HEK293 (cell line): ENCODE measurements at regions not wholly inside any gene's neighbourhood (a gene's known extent, or its start where the extent isn't known, plus 50 kb on each side); places are given as distances from the start of the nearest gene placed in this dataset.

Experiments
- CTCF ChIA-PET: fragments of 350-600 bp; formaldehyde crosslinking; extraction: SDS; loops from one replicate; lab custom pipeline; 2021; ENCODE audit warnings: antibody characterized with exemption; lab: Yijun Ruan, JAX
- POLR2A ChIA-PET: fragments of 300-600 bp; formaldehyde crosslinking; extraction: SDS; loops from one replicate; lab custom pipeline; 2020; ENCODE audit warnings: antibody characterized with exemption, inconsistent platforms; lab: Yijun Ruan, JAX
- H3K27ac ChIP-seq: fragments of 200-500 bp; sonication (Bioruptor generic); 2 replicates; pipeline ENCODE4 v1.5.1; 2014; ENCODE audit warnings: low read depth, low read length, control low read depth, inconsistent platforms; ENCODE audit errors: extremely low read depth
- H3K36me3 ChIP-seq, 2 experiments: fragments of 200-500 bp in 1 of 2; sonication (Bioruptor generic) in 1 of 2; 1 replicate in 1 of 2; 2 replicates in 1 of 2; pipeline ENCODE4 v1.5.1; 2014 to 2017; ENCODE audit warnings: inconsistent platforms in 2 of 2, low read length in 2 of 2; ENCODE audit not compliant: control insufficient read depth in 2 of 2, insufficient read depth in 1 of 2
- H3K4me1 ChIP-seq: fragments of 200-500 bp; sonication (Bioruptor generic); 2 replicates; pipeline ENCODE4 v1.5.1; 2014; ENCODE audit warnings: mild to moderate bottlenecking, low read length, inconsistent platforms; ENCODE audit not compliant: control insufficient read depth, insufficient read depth
- H3K4me3 ChIP-seq: 2 replicates; pipeline ENCODE4 v1.5.1; 2011; ENCODE audit warnings: low read depth, mild to moderate bottlenecking, control low read depth, low read length, moderate library complexity
- H3K9me3 ChIP-seq: fragments of 200-500 bp; sonication (Bioruptor generic); 2 replicates; pipeline ENCODE4 v1.5.1; 2014; ENCODE audit warnings: low read depth, low read length, inconsistent platforms; ENCODE audit not compliant: control insufficient read depth, insufficient read depth
- HOXC10 ChIP-seq: sonication (generic); formaldehyde crosslinking; IDR thresholded peaks from 2 replicates; pipeline ENCODE4 v1.8.1; 2023; ENCODE audit warnings: mild to moderate bottlenecking, missing genetic modification reagents
- KLF16 ChIP-seq: fragments of 450-650 bp; formaldehyde crosslinking; IDR thresholded peaks from 2 replicates; pipeline ENCODE4 v1.5.1; 2017; ENCODE audit warnings: missing biosample characterization, missing genetic modification characterization
- MZF1 ChIP-seq: fragments of 450-650 bp; formaldehyde crosslinking; IDR thresholded peaks from 2 replicates; pipeline ENCODE4 v1.5.1; 2017; ENCODE audit warnings: missing biosample characterization, missing genetic modification characterization, borderline replicate concordance
- SCRT2 ChIP-seq: fragments of 450-650 bp; formaldehyde crosslinking; IDR thresholded peaks from 2 replicates; pipeline ENCODE4 v1.5.1; 2016; ENCODE audit warnings: missing biosample characterization, missing genetic modification characterization
- YY2 ChIP-seq: fragments of 450-650 bp; formaldehyde crosslinking; IDR thresholded peaks from 2 replicates; pipeline ENCODE4 v1.5.1; 2016; ENCODE audit warnings: missing biosample characterization, missing genetic modification characterization
- ZBTB10 ChIP-seq: fragments of 450-650 bp; formaldehyde crosslinking; IDR thresholded peaks from 2 replicates; pipeline ENCODE4 v1.5.1; 2016; ENCODE audit warnings: missing biosample characterization, missing genetic modification characterization
- ZFP69B ChIP-seq: fragments of 450-650 bp; formaldehyde crosslinking; IDR thresholded peaks from 2 replicates; pipeline ENCODE4 v1.5.1; 2016; ENCODE audit warnings: missing biosample characterization, missing genetic modification characterization
- ZNF112 ChIP-seq: fragments of 450-650 bp; formaldehyde crosslinking; IDR thresholded peaks from 2 replicates; pipeline ENCODE4 v1.5.0; 2017; ENCODE audit warnings: missing biosample characterization, missing genetic modification characterization
- ZNF174 ChIP-seq: fragments of 450-650 bp; formaldehyde crosslinking; IDR thresholded peaks from 2 replicates; pipeline ENCODE4 v1.5.0; 2017; ENCODE audit warnings: missing biosample characterization, mild to moderate bottlenecking, missing genetic modification characterization
- ZNF248 ChIP-seq: fragments of 450-650 bp; formaldehyde crosslinking; IDR thresholded peaks from 2 replicates; pipeline ENCODE4 v1.5.1; 2017; ENCODE audit warnings: missing biosample characterization, missing genetic modification characterization
- ZNF341 ChIP-seq: fragments of 450-650 bp; formaldehyde crosslinking; IDR thresholded peaks from 2 replicates; pipeline ENCODE4; 2016; ENCODE audit warnings: low read depth, missing biosample characterization, missing genetic modification characterization
- ZNF416 ChIP-seq: fragments of 450-650 bp; formaldehyde crosslinking; IDR thresholded peaks from 2 replicates; pipeline ENCODE4 v1.5.1; 2016; ENCODE audit warnings: missing biosample characterization, missing genetic modification characterization
- ZNF514 ChIP-seq: fragments of 450-650 bp; formaldehyde crosslinking; IDR thresholded peaks from 2 replicates; pipeline ENCODE4 v1.5.1; 2016; ENCODE audit warnings: missing biosample characterization, missing genetic modification characterization
- ZNF558 ChIP-seq: fragments of 450-650 bp; formaldehyde crosslinking; IDR thresholded peaks from 2 replicates; pipeline ENCODE4 v1.5.1; 2016; ENCODE audit warnings: missing biosample characterization, missing genetic modification characterization
- ZNF600 ChIP-seq: fragments of 450-650 bp; formaldehyde crosslinking; IDR thresholded peaks from 2 replicates; pipeline ENCODE4 v1.5.1; 2016; ENCODE audit warnings: missing biosample characterization, missing genetic modification characterization
- ZNF624 ChIP-seq: fragments of 450-650 bp; formaldehyde crosslinking; IDR thresholded peaks from 2 replicates; pipeline ENCODE4 v1.5.1; 2017; ENCODE audit warnings: missing biosample characterization, missing genetic modification characterization
- ZNF704 ChIP-seq: fragments of 450-650 bp; formaldehyde crosslinking; IDR thresholded peaks from 2 replicates; pipeline ENCODE4 v1.5.1; 2016; ENCODE audit warnings: missing biosample characterization, missing genetic modification characterization
- ZNF768 ChIP-seq: fragments of 450-650 bp; formaldehyde crosslinking; IDR thresholded peaks from 2 replicates; pipeline ENCODE4 v1.5.1; 2018; ENCODE audit warnings: missing biosample characterization, mild to moderate bottlenecking, missing genetic modification characterization
- TF ChIP-seq, protein P1 (sequence below): fragments of 450-650 bp; formaldehyde crosslinking; IDR thresholded peaks from 2 replicates; pipeline ENCODE4 v1.5.1; 2016; ENCODE audit warnings: missing biosample characterization, missing genetic modification characterization, low read depth
- TF ChIP-seq, protein P2 (sequence below): fragments of 450-650 bp; formaldehyde crosslinking; IDR thresholded peaks from 2 replicates; pipeline ENCODE4 v1.5.1; 2016; ENCODE audit warnings: missing biosample characterization, missing genetic modification characterization, borderline replicate concordance

- TF ChIP-seq ZBTB10 = no peak
- no peak for TF ChIP-seq ZNF704 (tag by site-specific recombination)
- TF ChIP-seq ZNF416 (tag by site-specific recombination) = no peak
- TF ChIP-seq ZNF600 (tag by site-specific recombination) = no peak
- Histone ChIP-seq H3K4me3 (no peak overlapping the region), H3K4me1 (no peaks in the 10 kb centered on the region), H3K9me3 (no peaks in the 10 kb centered on the region), H3K27ac (no peak overlapping the region), H3K36me3 (no peaks in the 10 kb centered on the region)
- ChIA-PET CTCF (no interaction called here), POLR2A (no interaction called here)
Measured at GRCh38 chr1:30516485-30516858, 206.9 kb downstream of the MATN1 start.

DNA sequence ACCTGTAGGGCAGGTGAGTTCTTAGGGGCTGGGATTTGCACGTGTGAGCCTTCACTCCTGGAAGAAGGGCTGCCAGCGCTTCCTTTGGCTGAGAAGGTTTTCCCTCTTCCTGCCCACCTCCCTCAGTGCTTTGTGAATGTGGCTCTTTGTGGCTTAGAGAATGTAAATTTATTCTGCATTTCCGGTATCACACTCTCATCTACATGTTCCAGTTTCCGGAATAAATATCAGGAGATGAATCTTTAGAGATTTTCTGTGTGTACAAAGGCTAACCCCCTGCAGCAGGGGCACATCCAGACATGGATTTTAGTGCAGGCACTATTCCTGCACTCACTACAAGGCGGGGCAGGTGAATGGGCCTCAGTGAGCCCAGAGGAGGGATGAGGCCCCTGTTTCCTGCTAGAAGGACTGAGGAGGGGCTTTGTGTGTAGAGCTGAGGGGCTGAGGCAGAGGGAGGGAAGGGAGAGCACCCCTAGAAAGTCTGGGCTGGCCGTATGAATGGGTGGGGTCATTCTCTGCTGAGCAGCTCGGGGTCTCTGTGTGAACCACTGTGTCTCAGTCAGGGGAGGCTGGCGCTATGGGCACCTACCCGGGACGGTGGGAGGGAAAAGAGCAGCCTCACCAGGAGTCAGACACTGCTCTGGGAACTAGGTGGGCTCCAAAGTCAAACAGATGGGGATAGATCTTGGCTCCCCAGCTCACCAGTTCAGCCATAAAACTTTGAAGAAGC is 207.5 kb downstream of the MATN1 start:
- TF ChIP-seq HOXC10 (no peak), ZNF112 (tag by site-specific recombination) (no peak), ZNF341 (tag by site-specific recombination) (no peak), SCRT2 (tag by site-specific recombination) (no peak), ZNF514 (tag by site-specific recombination) (no peak)
- TF ChIP-seq, protein P1, sequence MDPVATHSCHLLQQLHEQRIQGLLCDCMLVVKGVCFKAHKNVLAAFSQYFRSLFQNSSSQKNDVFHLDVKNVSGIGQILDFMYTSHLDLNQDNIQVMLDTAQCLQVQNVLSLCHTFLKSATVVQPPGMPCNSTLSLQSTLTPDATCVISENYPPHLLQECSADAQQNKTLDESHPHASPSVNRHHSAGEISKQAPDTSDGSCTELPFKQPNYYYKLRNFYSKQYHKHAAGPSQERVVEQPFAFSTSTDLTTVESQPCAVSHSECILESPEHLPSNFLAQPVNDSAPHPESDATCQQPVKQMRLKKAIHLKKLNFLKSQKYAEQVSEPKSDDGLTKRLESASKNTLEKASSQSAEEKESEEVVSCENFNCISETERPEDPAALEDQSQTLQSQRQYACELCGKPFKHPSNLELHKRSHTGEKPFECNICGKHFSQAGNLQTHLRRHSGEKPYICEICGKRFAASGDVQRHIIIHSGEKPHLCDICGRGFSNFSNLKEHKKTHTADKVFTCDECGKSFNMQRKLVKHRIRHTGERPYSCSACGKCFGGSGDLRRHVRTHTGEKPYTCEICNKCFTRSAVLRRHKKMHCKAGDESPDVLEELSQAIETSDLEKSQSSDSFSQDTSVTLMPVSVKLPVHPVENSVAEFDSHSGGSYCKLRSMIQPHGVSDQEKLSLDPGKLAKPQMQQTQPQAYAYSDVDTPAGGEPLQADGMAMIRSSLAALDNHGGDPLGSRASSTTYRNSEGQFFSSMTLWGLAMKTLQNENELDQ (tag by site-specific recombination) = no peak
- H3K4me3 ChIP-seq = no peak overlapping the region
- H3K36me3 ChIP-seq = no peaks in the 10 kb centered on the region
- no peak overlapping the region for H3K27ac ChIP-seq
- POLR2A ChIA-PET = no interaction called here
- H3K4me1 ChIP-seq = no peaks in the 10 kb centered on the region
- H3K9me3 ChIP-seq = no peaks in the 10 kb centered on the region
- CTCF ChIA-PET = no interaction called here

DNA sequence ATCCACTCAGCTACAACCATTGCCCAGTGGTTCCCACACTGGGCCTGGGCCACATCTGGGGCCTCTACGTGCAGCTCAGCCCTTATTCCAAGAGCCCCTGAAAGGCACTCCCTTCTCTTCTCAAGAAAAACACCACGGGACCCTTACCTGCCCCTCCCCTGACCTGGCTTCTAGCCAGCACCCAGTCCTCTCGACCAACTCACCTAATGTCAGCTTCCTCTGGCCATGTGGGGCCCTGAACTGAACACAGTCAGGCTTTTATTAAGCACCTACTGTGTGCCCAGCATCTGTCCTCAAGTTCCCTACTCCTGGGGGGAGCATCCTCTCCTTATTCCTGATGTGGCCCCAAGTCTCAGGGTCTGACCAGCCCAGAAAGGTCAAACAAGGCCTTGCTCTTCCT is 208.4 kb downstream of the MATN1 start:
- no peaks in the 10 kb centered on the region for H3K36me3 ChIP-seq
- no peak overlapping the region for H3K4me3 ChIP-seq
- TF ChIP-seq ZNF248 (no peak), ZNF558 (tag by site-specific recombination) (no peak), ZNF416 (tag by site-specific recombination) (no peak), KLF16 (tag by site-specific recombination) (no peak), ZFP69B (no peak), ZNF174 (tag by site-specific recombination) (no peak), YY2 (tag by site-specific recombination) (no peak), ZNF624 (tag by site-specific recombination) (no peak), MZF1 (tag by site-specific recombination) (no peak), ZNF768 (tag by site-specific recombination) (no peak), SCRT2 (tag by site-specific recombination) (no peak)
- TF ChIP-seq, protein P2, sequence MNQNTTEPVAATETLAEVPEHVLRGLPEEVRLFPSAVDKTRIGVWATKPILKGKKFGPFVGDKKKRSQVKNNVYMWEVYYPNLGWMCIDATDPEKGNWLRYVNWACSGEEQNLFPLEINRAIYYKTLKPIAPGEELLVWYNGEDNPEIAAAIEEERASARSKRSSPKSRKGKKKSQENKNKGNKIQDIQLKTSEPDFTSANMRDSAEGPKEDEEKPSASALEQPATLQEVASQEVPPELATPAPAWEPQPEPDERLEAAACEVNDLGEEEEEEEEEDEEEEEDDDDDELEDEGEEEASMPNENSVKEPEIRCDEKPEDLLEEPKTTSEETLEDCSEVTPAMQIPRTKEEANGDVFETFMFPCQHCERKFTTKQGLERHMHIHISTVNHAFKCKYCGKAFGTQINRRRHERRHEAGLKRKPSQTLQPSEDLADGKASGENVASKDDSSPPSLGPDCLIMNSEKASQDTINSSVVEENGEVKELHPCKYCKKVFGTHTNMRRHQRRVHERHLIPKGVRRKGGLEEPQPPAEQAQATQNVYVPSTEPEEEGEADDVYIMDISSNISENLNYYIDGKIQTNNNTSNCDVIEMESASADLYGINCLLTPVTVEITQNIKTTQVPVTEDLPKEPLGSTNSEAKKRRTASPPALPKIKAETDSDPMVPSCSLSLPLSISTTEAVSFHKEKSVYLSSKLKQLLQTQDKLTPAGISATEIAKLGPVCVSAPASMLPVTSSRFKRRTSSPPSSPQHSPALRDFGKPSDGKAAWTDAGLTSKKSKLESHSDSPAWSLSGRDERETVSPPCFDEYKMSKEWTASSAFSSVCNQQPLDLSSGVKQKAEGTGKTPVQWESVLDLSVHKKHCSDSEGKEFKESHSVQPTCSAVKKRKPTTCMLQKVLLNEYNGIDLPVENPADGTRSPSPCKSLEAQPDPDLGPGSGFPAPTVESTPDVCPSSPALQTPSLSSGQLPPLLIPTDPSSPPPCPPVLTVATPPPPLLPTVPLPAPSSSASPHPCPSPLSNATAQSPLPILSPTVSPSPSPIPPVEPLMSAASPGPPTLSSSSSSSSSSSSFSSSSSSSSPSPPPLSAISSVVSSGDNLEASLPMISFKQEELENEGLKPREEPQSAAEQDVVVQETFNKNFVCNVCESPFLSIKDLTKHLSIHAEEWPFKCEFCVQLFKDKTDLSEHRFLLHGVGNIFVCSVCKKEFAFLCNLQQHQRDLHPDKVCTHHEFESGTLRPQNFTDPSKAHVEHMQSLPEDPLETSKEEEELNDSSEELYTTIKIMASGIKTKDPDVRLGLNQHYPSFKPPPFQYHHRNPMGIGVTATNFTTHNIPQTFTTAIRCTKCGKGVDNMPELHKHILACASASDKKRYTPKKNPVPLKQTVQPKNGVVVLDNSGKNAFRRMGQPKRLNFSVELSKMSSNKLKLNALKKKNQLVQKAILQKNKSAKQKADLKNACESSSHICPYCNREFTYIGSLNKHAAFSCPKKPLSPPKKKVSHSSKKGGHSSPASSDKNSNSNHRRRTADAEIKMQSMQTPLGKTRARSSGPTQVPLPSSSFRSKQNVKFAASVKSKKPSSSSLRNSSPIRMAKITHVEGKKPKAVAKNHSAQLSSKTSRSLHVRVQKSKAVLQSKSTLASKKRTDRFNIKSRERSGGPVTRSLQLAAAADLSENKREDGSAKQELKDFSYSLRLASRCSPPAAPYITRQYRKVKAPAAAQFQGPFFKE (tag by site-specific recombination) = no peak
- H3K4me1 ChIP-seq = no peaks in the 10 kb centered on the region
- ChIA-PET CTCF (no interaction called here), POLR2A (no interaction called here)
- no peak overlapping the region for H3K27ac ChIP-seq
- H3K9me3 ChIP-seq = no peaks in the 10 kb centered on the region
